Psoas muscle (tissue), 7 donors: ENCODE measurements at regions not wholly inside any gene's neighbourhood (a gene's known extent, or its start where the extent isn't known, plus 50 kb on each side); places are given as distances from the start of the nearest gene placed in this dataset.

ENCODE experiments used
- ATAC-seq, 4 donors: fragments of 200-7000 bp; cut with Tn5 transposase; one replicate each; pipeline ENCODE4 v1.9.1; 2020; ENCODE audit warnings: moderate library complexity in 3 of 4, mild to moderate bottlenecking in 2 of 4
- DNase-seq, 2 donors: peaks; one replicate each; pipeline ENCODE4 v3.0.0-alpha.2; 2020
- H3K27ac ChIP-seq: fragments of 200-600 bp; one replicate; pipeline ENCODE4 v1.8.0; 2022
- H3K27me3 ChIP-seq, 3 donors: fragments of 200-600 bp in 1 of 3; one replicate each; pipeline versions ENCODE4 v1.6.1 to v1.8.0; 2013 to 2022; ENCODE audit warnings: low read length in 2 of 3, mild to moderate bottlenecking in 2 of 3, moderate library complexity in 1 of 3; ENCODE audit not compliant: insufficient read depth in 3 of 3
- H3K36me3 ChIP-seq, 2 donors: fragments of 200-600 bp in 1 of 2; one replicate each; pipeline versions ENCODE4 v1.6.1 to v1.8.0; 2013 to 2022; ENCODE audit warnings: low read depth in 1 of 2, mild to moderate bottlenecking in 1 of 2, moderate library complexity in 1 of 2; ENCODE audit not compliant: insufficient read depth in 1 of 2
- H3K4me1 ChIP-seq: fragments of 200-600 bp; one replicate; pipeline ENCODE4 v1.8.0; 2022
- H3K4me3 ChIP-seq: fragments of 200-600 bp; one replicate; pipeline ENCODE4 v1.8.0; 2022; ENCODE audit warnings: mild to moderate bottlenecking
- H3K9me3 ChIP-seq: fragments of 200-600 bp; one replicate; pipeline ENCODE4 v1.8.0; 2022
- WGBS, 3 donors: extraction: QIAGEN DNeasy Blood & Tissue Kit; methylation state at CpG; one replicate each; pipeline versions ENCODE4 v1.1.6 to v1.1.7; 2013; 5-methylcytosine and 5-hydroxymethylcytosine counted together
- intact Hi-C, 2 donors: fragments of 100-400 bp; cut with DNase I; formaldehyde crosslinking; loops; one replicate each; pipeline versions ENCODE4 v1.11.0 to v1.14.2; 2022
- TF ChIP-seq, protein P1 (sequence below): fragments of 200-600 bp; IDR thresholded peaks from one replicate; pipeline ENCODE4 v1.8.0; 2022; ENCODE audit warnings: antibody characterized with exemption
- donor health status: healthy with polysubstance abuse.
- donor health status: DM: no; HTN: no; CAD: no; lungs with moderate emphysema.
- donor health status: Bipolar disorder and iron deficiency.
- donor health status: healthy.
- donor health status: DM: yes; HTN: yes; CAD: no.
- donor health status: DM: no; HTN: no; CAD: no.
- donor health status: DM: yes; HTN: yes; CAD: no.

DNA sequence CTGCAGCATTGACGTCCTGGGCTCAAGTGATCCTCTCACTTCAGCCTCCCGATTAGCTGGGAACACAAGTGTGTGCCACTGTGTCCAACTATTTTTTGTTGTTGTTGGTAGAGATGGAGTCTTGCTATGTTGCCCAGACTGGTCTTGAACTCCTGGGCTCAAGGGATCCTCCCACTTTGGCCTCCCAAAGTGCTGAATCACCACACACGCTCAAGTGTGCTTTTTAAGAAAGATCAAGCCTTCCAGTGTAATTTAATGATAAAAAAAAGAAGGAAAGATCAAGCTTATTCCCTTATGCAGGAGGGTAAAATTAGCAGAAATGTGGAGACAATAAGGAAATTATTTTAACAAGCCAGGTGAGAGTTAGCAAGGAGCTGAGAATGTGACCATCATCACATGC, 61.1 kb upstream of the SERBP1 start:
- WGBS, 3 donors: 81 to 84% (median 82%) methylated on average over 3 of the region's 3 CpGs
- intact Hi-C loops: loop anchor here in 1 of 2 donors (5.0 kb wide), 1 partner anchor 254 kb away; no protein-coding TSS in a partner anchor

DNA sequence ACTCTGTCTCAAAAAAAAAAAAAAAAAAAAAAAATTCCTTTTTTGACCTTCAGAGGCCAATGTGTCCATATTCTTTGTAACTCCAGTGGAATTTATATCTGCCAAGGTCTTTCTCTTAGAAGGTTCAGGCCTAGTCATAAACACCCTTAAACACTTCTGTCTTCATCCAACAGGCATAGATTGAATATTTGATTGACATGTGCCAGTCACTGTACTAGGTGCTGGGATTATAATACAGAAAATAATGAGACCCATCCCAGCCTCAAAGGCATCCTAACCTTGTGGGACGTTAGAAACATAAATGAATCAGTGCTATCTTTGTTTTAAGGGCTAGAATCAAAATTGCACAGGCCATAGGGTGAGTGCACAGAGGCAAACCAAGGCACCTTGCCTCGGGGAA, 62.9 kb upstream of the SERBP1 start:
- 75 to 83% (median 80%) methylated on average over 2 of the region's 2 CpGs for WGBS, 3 donors
- H3K36me3 ChIP-seq: no peaks in the 10 kb centered on the region
- H3K27me3 ChIP-seq: no peaks in the 10 kb centered on the region
- TF ChIP-seq, protein P1, sequence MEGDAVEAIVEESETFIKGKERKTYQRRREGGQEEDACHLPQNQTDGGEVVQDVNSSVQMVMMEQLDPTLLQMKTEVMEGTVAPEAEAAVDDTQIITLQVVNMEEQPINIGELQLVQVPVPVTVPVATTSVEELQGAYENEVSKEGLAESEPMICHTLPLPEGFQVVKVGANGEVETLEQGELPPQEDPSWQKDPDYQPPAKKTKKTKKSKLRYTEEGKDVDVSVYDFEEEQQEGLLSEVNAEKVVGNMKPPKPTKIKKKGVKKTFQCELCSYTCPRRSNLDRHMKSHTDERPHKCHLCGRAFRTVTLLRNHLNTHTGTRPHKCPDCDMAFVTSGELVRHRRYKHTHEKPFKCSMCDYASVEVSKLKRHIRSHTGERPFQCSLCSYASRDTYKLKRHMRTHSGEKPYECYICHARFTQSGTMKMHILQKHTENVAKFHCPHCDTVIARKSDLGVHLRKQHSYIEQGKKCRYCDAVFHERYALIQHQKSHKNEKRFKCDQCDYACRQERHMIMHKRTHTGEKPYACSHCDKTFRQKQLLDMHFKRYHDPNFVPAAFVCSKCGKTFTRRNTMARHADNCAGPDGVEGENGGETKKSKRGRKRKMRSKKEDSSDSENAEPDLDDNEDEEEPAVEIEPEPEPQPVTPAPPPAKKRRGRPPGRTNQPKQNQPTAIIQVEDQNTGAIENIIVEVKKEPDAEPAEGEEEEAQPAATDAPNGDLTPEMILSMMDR: no peak
- intact Hi-C loops: loop anchor here in 1 of 2 donors (5.0 kb wide), 1 partner anchor 256 kb away; no protein-coding TSS in a partner anchor
- no peak overlapping the region for H3K27ac ChIP-seq
- H3K4me3 ChIP-seq: no peak overlapping the region
- ATAC-seq (no peak), DNase-seq (no peak)
- H3K9me3 ChIP-seq: no peaks in the 10 kb centered on the region
- no peaks in the 10 kb centered on the region for H3K4me1 ChIP-seq

More for the DNA sequence above, 61.1 kb upstream of the SERBP1 start:
- no peak overlapping the region for H3K4me3 ChIP-seq
- H3K27me3 ChIP-seq: no peaks in the 10 kb centered on the region
- H3K36me3 ChIP-seq: no peaks in the 10 kb centered on the region
- TF ChIP-seq, protein P1: no peak
- no peaks in the 10 kb centered on the region for H3K9me3 ChIP-seq
- no peak for ATAC-seq
- no peaks in the 10 kb centered on the region for H3K4me1 ChIP-seq
- no peak overlapping the region for H3K27ac ChIP-seq
- no peak for DNase-seq

DNA sequence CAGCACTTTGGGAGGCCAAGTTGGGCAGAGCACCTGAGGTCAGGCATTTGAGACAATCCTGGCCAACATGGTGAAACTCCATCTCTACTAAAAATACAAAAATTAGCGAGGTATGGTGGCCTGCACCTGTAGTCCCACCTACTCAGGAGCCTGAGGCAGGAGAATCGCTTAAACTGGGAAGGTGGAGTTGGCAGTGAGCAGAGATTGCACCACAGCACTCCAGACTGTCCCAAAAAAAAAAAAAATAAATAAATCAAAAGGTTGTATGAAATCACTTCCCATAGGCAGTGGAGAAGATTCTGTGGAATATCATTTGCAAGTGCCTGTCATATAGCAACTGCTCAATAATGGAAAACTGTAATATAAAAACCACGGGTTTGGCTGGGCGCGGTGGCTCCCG, 65.1 kb upstream of the SERBP1 start:
- TF ChIP-seq, protein P1: no peak
- no peak for ATAC-seq
- Histone ChIP-seq H3K27ac (no peak overlapping the region), H3K4me3 (no peak overlapping the region), H3K27me3 (no peaks in the 10 kb centered on the region), H3K36me3 (no peaks in the 10 kb centered on the region), H3K9me3 (no peaks in the 10 kb centered on the region), H3K4me1 (no peaks in the 10 kb centered on the region)
- intact Hi-C loops: loop anchor here in 1 of 2 donors (2.0 kb wide), 1 partner anchor 259 kb away; no protein-coding TSS in a partner anchor
- DNase-seq: no peak
- WGBS, 3 donors: 87 to 91% (median 89%) methylated on average over 6 of the region's 6 CpGs

DNA sequence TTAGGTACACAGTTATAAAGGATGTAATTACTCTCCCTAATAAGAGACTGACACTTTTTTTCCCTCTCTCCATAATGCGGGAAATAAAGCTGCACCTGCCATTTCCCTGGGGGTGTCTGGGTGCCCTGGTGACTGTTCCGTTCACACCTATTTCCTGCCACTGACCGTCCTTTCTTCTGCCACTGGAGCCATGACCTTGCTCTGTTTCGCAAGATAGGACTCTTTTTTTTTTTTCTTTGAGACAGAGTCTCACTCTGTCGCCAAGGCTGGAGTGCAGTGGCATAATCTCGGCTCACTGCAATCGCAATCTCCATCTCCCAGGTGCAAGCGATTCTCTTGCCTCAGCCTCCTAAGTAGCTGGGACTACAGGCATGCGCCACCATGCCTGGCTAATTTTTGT, 66.1 kb upstream of the SERBP1 start:
- TF ChIP-seq, protein P1: no peak
- DNase-seq (no peak), ATAC-seq (no peak)
- Histone ChIP-seq H3K4me3 (no peak overlapping the region), H3K9me3 (no peaks in the 10 kb centered on the region), H3K36me3 (no peaks in the 10 kb centered on the region), H3K4me1 (no peaks in the 10 kb centered on the region), H3K27me3 (no peaks in the 10 kb centered on the region), H3K27ac (no peak overlapping the region)
- intact Hi-C loops: no loop called here
- 69 to 81% (median 76%) methylated on average over 9 of the region's 9 CpGs for WGBS, 3 donors

DNA sequence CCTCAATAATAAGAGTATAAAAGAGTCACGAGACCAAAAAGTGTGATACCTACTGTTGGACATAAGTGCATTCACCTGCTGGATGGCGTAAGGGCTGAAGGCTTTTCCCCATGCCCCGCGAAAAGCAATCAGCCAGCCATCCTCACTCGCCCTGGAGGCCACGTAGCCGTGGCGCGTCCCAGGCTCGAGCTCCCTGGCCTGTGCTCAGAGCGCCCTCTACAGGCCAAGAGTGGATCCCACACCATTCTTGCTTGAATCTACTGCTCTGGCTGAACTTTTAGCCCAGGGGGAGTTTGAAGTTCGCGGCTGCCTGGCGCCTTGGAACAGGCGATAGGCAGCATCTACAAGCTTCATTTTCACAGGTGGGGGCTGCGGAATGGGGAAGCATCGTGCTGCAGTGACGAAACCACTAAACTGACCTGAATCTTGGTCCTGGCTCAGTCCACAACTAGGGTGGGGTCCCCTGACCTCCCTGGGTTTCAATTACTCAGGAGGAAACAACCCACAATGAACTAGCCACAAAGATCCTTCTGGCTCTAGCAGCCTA, 70.3 kb upstream of the SERBP1 start:
- ATAC-seq (peak; percentile 97 to 99 (median 98)), DNase-seq (peak; percentile 87 to 89)
- no peak overlapping the region for H3K4me3 ChIP-seq
- TF ChIP-seq, protein P1: peak; percentile 99
- no peaks in the 10 kb centered on the region for H3K36me3 ChIP-seq
- WGBS, 3 donors: 2 to 4% (median 2%) methylated on average over 17 to 18 of the region's 18 CpGs
- H3K9me3 ChIP-seq: no peaks in the 10 kb centered on the region
- H3K4me1 ChIP-seq: no peaks in the 10 kb centered on the region
- intact Hi-C loops: loop anchor here (2.0 to 5.0 kb wide), 3 partner anchors 154 to 288 kb away; no protein-coding TSS in a partner anchor
- no peak overlapping the region for H3K27ac ChIP-seq
- no peaks in the 10 kb centered on the region for H3K27me3 ChIP-seq
